ENCODE measurements at regions not wholly inside any gene's neighbourhood (a gene's known extent, or its start where the extent isn't known, plus 50 kb on each side); places are given as distances from the start of the nearest gene placed in this dataset.

- DNase-seq (ENCODE audit: low read depth, low spot score) (no peak), FAIRE-seq (no peak)
- no peak overlapping the region for H3K4me3 ChIP-seq (replicated peaks in 1 of 3; ENCODE audit: insufficient read depth in 1 of 3, low read depth in 1 of 3, low read length in 3 of 3)
- ChIA-PET POLR2A (no interaction called here), CTCF (no interaction called here)
- H3K4me1 ChIP-seq (ENCODE audit: control insufficient read depth, extremely low read depth, insufficient read depth, low read length): no peaks in the 10 kb centered on the region
- H3K9me1 ChIP-seq (replicated peaks; ENCODE audit: control insufficient read depth, extremely low read depth, insufficient read depth, low read length): no peaks in the 10 kb centered on the region
- H3K79me2 ChIP-seq (ENCODE audit: control insufficient read depth, insufficient read depth, low read length): no peaks in the 10 kb centered on the region
- TF ChIP-seq POLR2AphosphoS5 (IDR thresholded peaks at IDR 0.05; ENCODE audit: insufficient read depth, low read depth, low read length): no peak
- TF ChIP-seq POLR2A (IDR thresholded peaks at IDR 0.05; ENCODE audit: low read depth, low read length): no peak
- TF ChIP-seq FOS (IDR thresholded peaks at IDR 0.05; ENCODE audit: borderline replicate concordance, insufficient read depth, low read length): no peak
- TF ChIP-seq MAX (IDR thresholded peaks at IDR 0.05; ENCODE audit: insufficient read depth, insufficient read length): no peak
- no peak for TF ChIP-seq CTCF (IDR thresholded peaks at IDR 0.05; ENCODE audit: extremely low read depth in 1 of 2, insufficient read depth in 1 of 2, low read depth in 1 of 2, low read length in 2 of 2)
- TF ChIP-seq GATA2 (IDR thresholded peaks at IDR 0.05; ENCODE audit: insufficient read depth, insufficient read length, low read depth, low read length): no peak
- no peak for TF ChIP-seq EZH2 (IDR thresholded peaks at IDR 0.05; ENCODE audit: borderline replicate concordance, low read depth, low read length, severe bottlenecking)
- no peak for TF ChIP-seq JUN (IDR thresholded peaks at IDR 0.05; ENCODE audit: borderline replicate concordance, insufficient read depth, insufficient read length, low read depth)
- no peak for TF ChIP-seq MYC (IDR thresholded peaks at IDR 0.05; ENCODE audit: low read depth, low read length)
- H2AFZ ChIP-seq (ENCODE audit: low read depth, low read length): no peak overlapping the region
- dilution Hi-C loops (cut with MboI; ENCODE audit: extremely low pct_ligation_motif_present, low sequenced_read_pairs) (no loop called here), intact Hi-C loops (cut with micrococcal nuclease) (loop anchor here (10.0 kb wide), 1 partner anchor 51 kb away; no protein-coding TSS in a partner anchor)
- H4K20me1 ChIP-seq (replicated peaks; ENCODE audit: control insufficient read depth, extremely low read depth, insufficient read depth, low read length): no peaks in the 10 kb centered on the region
- peaks cover 3% of the 10 kb centered on the region for H3K9me3 ChIP-seq (replicated peaks; ENCODE audit: control insufficient read depth, insufficient read depth, low read length)
- BruUV-seq (replicated peaks): no TSS peak
- no peak overlapping the region for H3K4me2 ChIP-seq (ENCODE audit: insufficient read depth, low read length)
- H3K27ac ChIP-seq (ENCODE audit: insufficient read depth, low read depth, low read length): no peak overlapping the region
- no peaks in the 10 kb centered on the region for H3K36me3 ChIP-seq (ENCODE audit: control insufficient read depth in 2 of 2, extremely low read depth in 1 of 2, insufficient read depth in 2 of 2, low read length in 2 of 2)
- no peak overlapping the region for H3K9ac ChIP-seq (replicated peaks; ENCODE audit: extremely low read depth, insufficient read depth, low read length)
- H3K27me3 ChIP-seq (ENCODE audit: control insufficient read depth in 2 of 2, insufficient read depth in 2 of 2, low read length in 2 of 2): no peaks in the 10 kb centered on the region
Measured at GRCh38 chr12:34203866-34204620, 181.7 kb downstream of the ALG10 start.
